Upper lobe of left lung (tissue), 4 donors: ENCODE measurements at regions not wholly inside any gene's neighbourhood (a gene's known extent, or its start where the extent isn't known, plus 50 kb on each side); places are given as distances from the start of the nearest gene placed in this dataset.

Experiments
- EP300 ChIP-seq, 4 donors: sonication (generic); formaldehyde crosslinking; IDR thresholded peaks; one replicate each; pipeline ENCODE4 v1.5.1; 2017; ENCODE audit warnings: antibody characterized with exemption in 4 of 4, control low read depth in 2 of 4
- POLR2A ChIP-seq, 4 donors: fragments of 450-650 bp; IDR thresholded peaks; one replicate each; pipeline ENCODE4 v1.5.1; 2016 to 2017; ENCODE audit warnings: antibody characterized with exemption in 4 of 4, mild to moderate bottlenecking in 2 of 4
- POLR2AphosphoS5 ChIP-seq, 2 donors: sonication (generic); formaldehyde crosslinking; IDR thresholded peaks; one replicate each; pipeline ENCODE4 v1.5.1; 2017; ENCODE audit warnings: antibody characterized with exemption in 2 of 2
- TF ChIP-seq, protein P1 (sequence below), 6 experiments: fragments of 450-650 bp in 4 of 6; fragments of 200-600 bp in 2 of 6; sonication (generic) in 2 of 6; IDR thresholded peaks; one replicate each; pipeline ENCODE4 v1.5.1; 2016 to 2019; ENCODE audit warnings: antibody characterized with exemption in 6 of 6

DNA sequence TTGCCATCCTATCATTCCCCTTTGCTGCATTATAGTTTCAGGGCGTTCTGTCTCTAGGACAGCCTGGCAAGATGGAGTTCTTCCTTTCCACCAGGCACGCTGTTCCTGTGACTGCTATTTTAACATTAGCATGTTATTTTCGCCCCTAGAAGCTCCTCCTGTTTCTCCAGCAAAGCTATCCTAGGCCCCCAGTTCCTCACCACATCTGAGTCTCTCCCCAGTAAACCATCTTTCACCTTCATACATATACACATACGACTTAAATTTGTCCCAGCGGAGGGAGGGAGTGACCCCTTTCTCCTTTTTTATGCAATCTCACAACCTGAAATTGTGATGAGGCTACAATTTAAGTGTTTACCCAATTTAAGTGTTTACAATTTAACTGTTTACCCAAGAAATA, 66.7 kb upstream of the FRMD6 start:
- TF ChIP-seq, protein P1, sequence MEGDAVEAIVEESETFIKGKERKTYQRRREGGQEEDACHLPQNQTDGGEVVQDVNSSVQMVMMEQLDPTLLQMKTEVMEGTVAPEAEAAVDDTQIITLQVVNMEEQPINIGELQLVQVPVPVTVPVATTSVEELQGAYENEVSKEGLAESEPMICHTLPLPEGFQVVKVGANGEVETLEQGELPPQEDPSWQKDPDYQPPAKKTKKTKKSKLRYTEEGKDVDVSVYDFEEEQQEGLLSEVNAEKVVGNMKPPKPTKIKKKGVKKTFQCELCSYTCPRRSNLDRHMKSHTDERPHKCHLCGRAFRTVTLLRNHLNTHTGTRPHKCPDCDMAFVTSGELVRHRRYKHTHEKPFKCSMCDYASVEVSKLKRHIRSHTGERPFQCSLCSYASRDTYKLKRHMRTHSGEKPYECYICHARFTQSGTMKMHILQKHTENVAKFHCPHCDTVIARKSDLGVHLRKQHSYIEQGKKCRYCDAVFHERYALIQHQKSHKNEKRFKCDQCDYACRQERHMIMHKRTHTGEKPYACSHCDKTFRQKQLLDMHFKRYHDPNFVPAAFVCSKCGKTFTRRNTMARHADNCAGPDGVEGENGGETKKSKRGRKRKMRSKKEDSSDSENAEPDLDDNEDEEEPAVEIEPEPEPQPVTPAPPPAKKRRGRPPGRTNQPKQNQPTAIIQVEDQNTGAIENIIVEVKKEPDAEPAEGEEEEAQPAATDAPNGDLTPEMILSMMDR (IDR thresholded peaks at IDR 0.05), result no peak
- no peak for TF ChIP-seq EP300 (IDR thresholded peaks at IDR 0.05)
- no peak for TF ChIP-seq POLR2A (IDR thresholded peaks at IDR 0.05)
- no peak for TF ChIP-seq POLR2AphosphoS5 (IDR thresholded peaks at IDR 0.05)
